ENCODE measurements at regions not wholly inside any gene's neighbourhood (a gene's known extent, or its start where the extent isn't known, plus 50 kb on each side); places are given as distances from the start of the nearest gene placed in this dataset.
"Not testable (repeated sequence)": the region's sequence is repeated elsewhere in the genome, so short reads cannot be mapped to it uniquely, and the experiment has no call there.

DNA sequence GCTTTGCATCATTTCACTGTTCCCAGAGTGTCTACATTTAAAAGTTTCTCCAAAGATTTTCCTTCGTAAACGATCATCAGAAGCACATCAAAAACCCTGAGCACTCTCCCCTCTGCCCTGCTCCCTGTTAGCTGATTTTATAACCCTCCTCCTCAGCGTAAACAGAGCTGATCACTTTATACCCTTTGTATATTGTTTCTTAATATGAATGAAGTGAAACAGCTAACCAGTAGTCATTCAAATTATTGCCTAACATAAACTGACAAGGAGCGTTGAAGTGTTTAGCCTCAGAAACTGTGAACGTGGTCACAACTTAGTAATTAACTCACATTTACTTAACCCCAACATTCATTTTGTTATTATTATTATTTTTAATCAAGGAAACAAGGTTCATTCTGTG lies 160.0 kb upstream of the FOXF1 start:
- Mint-ChIP-seq H3K36me3 (ENCODE audit: low read depth, unreplicated experiment) (no peaks in the 10 kb centered on the region), H3K9me3 (ENCODE audit: unreplicated experiment) (peaks cover 9% of the 10 kb centered on the region), H3K27me3 (ENCODE audit: low read depth, unreplicated experiment) (peaks cover 63% of the 10 kb centered on the region), H3K27ac (ENCODE audit: unreplicated experiment) (no peak overlapping the region), H3K4me1 (ENCODE audit: low read depth, unreplicated experiment) (peaks cover 7% of the 10 kb centered on the region), H3K4me3 (ENCODE audit: unreplicated experiment) (no peak overlapping the region)
- Histone ChIP-seq H3K27ac (ENCODE audit: low read depth, low read length) (no peak overlapping the region), H4K20me1 (ENCODE audit: insufficient read depth, low read length) (no peaks in the 10 kb centered on the region), H3K4me3 (ENCODE audit: insufficient read depth, low read depth, low read length) (no peak overlapping the region), H3K4me1 (ENCODE audit: insufficient read depth, low read length) (peaks cover 21% of the 10 kb centered on the region), H3K9ac (ENCODE audit: low read length) (no peak overlapping the region), H3K79me2 (ENCODE audit: insufficient read depth, low read length) (no peaks in the 10 kb centered on the region), H3K36me3 (ENCODE audit: insufficient read depth, low read length) (no peaks in the 10 kb centered on the region), H2AFZ (ENCODE audit: low read depth, low read length) (no peak overlapping the region), H3K4me2 (ENCODE audit: low read length) (no peak overlapping the region), H3K9me3 (ENCODE audit: insufficient read depth, low read depth, low read length) (peaks cover 3% of the 10 kb centered on the region), H3K27me3 (ENCODE audit: insufficient read depth, low read length) (peaks cover 14% of the 10 kb centered on the region)
- DNase-seq (ENCODE audit: low read depth): no peak
- TF ChIP-seq, protein P1, sequence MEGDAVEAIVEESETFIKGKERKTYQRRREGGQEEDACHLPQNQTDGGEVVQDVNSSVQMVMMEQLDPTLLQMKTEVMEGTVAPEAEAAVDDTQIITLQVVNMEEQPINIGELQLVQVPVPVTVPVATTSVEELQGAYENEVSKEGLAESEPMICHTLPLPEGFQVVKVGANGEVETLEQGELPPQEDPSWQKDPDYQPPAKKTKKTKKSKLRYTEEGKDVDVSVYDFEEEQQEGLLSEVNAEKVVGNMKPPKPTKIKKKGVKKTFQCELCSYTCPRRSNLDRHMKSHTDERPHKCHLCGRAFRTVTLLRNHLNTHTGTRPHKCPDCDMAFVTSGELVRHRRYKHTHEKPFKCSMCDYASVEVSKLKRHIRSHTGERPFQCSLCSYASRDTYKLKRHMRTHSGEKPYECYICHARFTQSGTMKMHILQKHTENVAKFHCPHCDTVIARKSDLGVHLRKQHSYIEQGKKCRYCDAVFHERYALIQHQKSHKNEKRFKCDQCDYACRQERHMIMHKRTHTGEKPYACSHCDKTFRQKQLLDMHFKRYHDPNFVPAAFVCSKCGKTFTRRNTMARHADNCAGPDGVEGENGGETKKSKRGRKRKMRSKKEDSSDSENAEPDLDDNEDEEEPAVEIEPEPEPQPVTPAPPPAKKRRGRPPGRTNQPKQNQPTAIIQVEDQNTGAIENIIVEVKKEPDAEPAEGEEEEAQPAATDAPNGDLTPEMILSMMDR (IDR thresholded peaks at IDR 0.05; ENCODE audit: insufficient read depth, low read depth, low read length): no peak
- no peak for TF ChIP-seq EZH2 (IDR thresholded peaks at IDR 0.05; ENCODE audit: insufficient read depth, low read length)
- no peak for FAIRE-seq

DNA sequence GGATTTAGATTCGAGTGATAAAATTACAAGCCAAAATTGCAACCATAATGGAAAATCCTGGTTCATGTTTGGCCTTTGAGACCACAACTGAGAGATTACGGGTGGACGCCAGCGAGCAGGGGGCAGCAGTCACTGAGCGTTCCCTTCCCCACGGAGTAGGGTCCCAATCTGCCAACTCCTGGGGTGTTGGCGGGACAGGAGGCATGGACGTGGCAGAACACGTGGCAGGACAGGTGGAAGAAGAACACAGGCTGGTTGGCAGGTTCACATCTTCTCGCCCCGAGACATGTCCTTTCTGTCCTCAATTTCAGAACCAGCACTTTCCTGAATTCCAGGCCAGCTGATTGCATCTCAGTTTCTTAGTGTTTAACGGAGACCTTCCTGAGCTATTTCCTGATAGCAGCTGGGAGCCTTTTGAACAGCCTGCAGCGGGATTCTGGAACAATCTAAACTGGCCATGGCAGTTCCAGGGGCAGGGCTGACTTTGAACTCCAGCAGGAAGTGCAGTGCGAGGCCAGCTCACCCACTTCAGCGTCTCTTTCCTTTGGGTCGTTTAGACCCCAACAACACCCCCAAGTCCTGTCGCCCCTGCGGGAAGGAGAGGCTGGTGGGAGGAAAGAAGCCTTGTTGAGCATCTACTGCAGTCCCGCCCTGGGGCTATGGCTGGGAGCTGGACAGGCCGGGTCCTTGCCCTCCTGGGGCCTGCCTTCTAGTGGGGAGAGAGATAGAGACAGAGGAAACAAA lies 159.1 kb upstream of the FOXF1 start:
- H3K4me2 ChIP-seq (ENCODE audit: low read length): no peak overlapping the region
- TF ChIP-seq EZH2 (IDR thresholded peaks at IDR 0.05; ENCODE audit: insufficient read depth, low read length): no peak
- TF ChIP-seq, protein P1 (IDR thresholded peaks at IDR 0.05; ENCODE audit: insufficient read depth, low read depth, low read length): no peak
- Mint-ChIP-seq H3K27me3 (ENCODE audit: low read depth, unreplicated experiment) (peaks cover 60% of the 10 kb centered on the region), H3K27ac (ENCODE audit: unreplicated experiment) (no peak overlapping the region), H3K36me3 (ENCODE audit: low read depth, unreplicated experiment) (no peaks in the 10 kb centered on the region), H3K4me3 (ENCODE audit: unreplicated experiment) (no peak overlapping the region), H3K9me3 (ENCODE audit: unreplicated experiment) (peaks cover 14% of the 10 kb centered on the region), H3K4me1 (ENCODE audit: low read depth, unreplicated experiment) (peaks cover 5% of the 10 kb centered on the region)
- no peak overlapping the region for H3K4me3 ChIP-seq (ENCODE audit: insufficient read depth, low read depth, low read length)
- no peaks in the 10 kb centered on the region for H4K20me1 ChIP-seq (ENCODE audit: insufficient read depth, low read length)
- H3K9ac ChIP-seq (ENCODE audit: low read length): no peak overlapping the region
- H3K27ac ChIP-seq (ENCODE audit: low read depth, low read length): no peak overlapping the region
- H3K79me2 ChIP-seq (ENCODE audit: insufficient read depth, low read length): no peaks in the 10 kb centered on the region
- DNase-seq (ENCODE audit: low read depth) (no peak), FAIRE-seq (no peak)
- H3K9me3 ChIP-seq (ENCODE audit: insufficient read depth, low read depth, low read length): peaks cover 6% of the 10 kb centered on the region
- H3K4me1 ChIP-seq (ENCODE audit: insufficient read depth, low read length): peaks cover 28% of the 10 kb centered on the region
- H3K36me3 ChIP-seq (ENCODE audit: insufficient read depth, low read length): no peaks in the 10 kb centered on the region
- no peak overlapping the region for H2AFZ ChIP-seq (ENCODE audit: low read depth, low read length)
- H3K27me3 ChIP-seq (ENCODE audit: insufficient read depth, low read length): peaks cover 14% of the 10 kb centered on the region

DNA sequence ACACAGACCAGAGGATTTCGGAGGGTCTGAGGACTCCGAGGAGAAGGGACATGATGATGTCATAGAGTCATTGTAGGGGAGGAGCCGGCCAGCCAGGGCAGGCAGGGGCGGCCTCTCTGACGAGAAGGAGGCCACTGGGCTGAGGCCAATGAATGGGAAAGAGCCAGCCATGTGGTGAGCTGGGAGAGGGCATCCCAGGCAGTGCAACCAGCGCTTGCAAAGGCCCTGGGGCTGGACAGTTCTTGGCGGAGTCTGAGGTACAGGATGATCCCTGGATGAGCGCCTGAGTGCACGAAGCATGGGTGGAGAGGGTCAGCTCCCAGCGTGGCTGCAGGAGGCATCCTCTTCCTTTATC lies 158.6 kb upstream of the FOXF1 start:
- H3K36me3 ChIP-seq (ENCODE audit: insufficient read depth, low read length); H3K27ac Mint-ChIP-seq (ENCODE audit: unreplicated experiment); H3K9me3 ChIP-seq (ENCODE audit: insufficient read depth, low read depth, low read length); H3K27ac ChIP-seq (ENCODE audit: low read depth, low read length); H2AFZ ChIP-seq (ENCODE audit: low read depth, low read length); H3K4me3 Mint-ChIP-seq (ENCODE audit: unreplicated experiment); H3K9ac ChIP-seq (ENCODE audit: low read length); H3K4me1 Mint-ChIP-seq (ENCODE audit: low read depth, unreplicated experiment); FAIRE-seq; H4K20me1 ChIP-seq (ENCODE audit: insufficient read depth, low read length); H3K4me2 ChIP-seq (ENCODE audit: low read length); H3K4me3 ChIP-seq (ENCODE audit: insufficient read depth, low read depth, low read length); H3K36me3 Mint-ChIP-seq (ENCODE audit: low read depth, unreplicated experiment); DNase-seq (ENCODE audit: low read depth); H3K79me2 ChIP-seq (ENCODE audit: insufficient read depth, low read length): not testable (repeated sequence)
- H3K27me3 ChIP-seq (ENCODE audit: insufficient read depth, low read length): peaks cover 14% of the 10 kb centered on the region
- peaks cover 57% of the 10 kb centered on the region for H3K27me3 Mint-ChIP-seq (ENCODE audit: low read depth, unreplicated experiment)
- H3K4me1 ChIP-seq (ENCODE audit: insufficient read depth, low read length): peaks cover 30% of the 10 kb centered on the region
- peaks cover 12% of the 10 kb centered on the region for H3K9me3 Mint-ChIP-seq (ENCODE audit: unreplicated experiment)

Data from astrocyte (in vitro differentiated cells and primary cell).